HS-5 (cell line): ENCODE measurements at regions not wholly inside any gene's neighbourhood (a gene's known extent, or its start where the extent isn't known, plus 50 kb on each side); places are given as distances from the start of the nearest gene placed in this dataset.
A peak's percentile ranks its signal among the peaks of the same experiment; 100 is the strongest.
"Not testable (repeated sequence)": the region's sequence is repeated elsewhere in the genome, so short reads cannot be mapped to it uniquely, and the experiment has no call there.

Source experiments
- DNase-seq: peaks from one replicate; pipeline ENCODE4 v3.0.0-alpha.2; 2012; ENCODE audit warnings: low read depth

GRCh38 chr20:4435671-4436455 is 186.8 kb upstream of the ADRA1D start:
- DNase-seq = no peak

GRCh38 chr20:4435225-4435624 is 186.1 kb upstream of the ADRA1D start:
- DNase-seq = peak; percentile 33

GRCh38 chr20:4434681-4435080 is 185.6 kb upstream of the ADRA1D start:
- no peak for DNase-seq

GRCh38 chr20:4431446-4431845 is 182.4 kb upstream of the ADRA1D start:
- DNase-seq = no peak

GRCh38 chr20:4430826-4431225 is 181.7 kb upstream of the ADRA1D start:
- DNase-seq = not testable (repeated sequence)

- no peak for DNase-seq
Measured at GRCh38 chr20:4427940-4428586, 179.0 kb upstream of the ADRA1D start.

GRCh38 chr20:4418141-4418540 is 169.1 kb upstream of the ADRA1D start:
- no peak for DNase-seq

GRCh38 chr20:4415281-4415680 is 166.2 kb upstream of the ADRA1D start:
- DNase-seq = no peak

- no peak for DNase-seq
Measured at GRCh38 chr20:4413314-4414049, 164.4 kb upstream of the ADRA1D start.

GRCh38 chr20:4412216-4412615 is 163.1 kb upstream of the ADRA1D start:
- no peak for DNase-seq

- no peak for DNase-seq
Measured at GRCh38 chr20:4411744-4412143, 162.7 kb upstream of the ADRA1D start.

GRCh38 chr20:4406627-4407026 is 157.5 kb upstream of the ADRA1D start:
- no peak for DNase-seq

- DNase-seq = peak; percentile 18
Measured at GRCh38 chr20:4401601-4402000, 152.5 kb upstream of the ADRA1D start.

- DNase-seq = no peak
Measured at GRCh38 chr20:4384961-4385360, 135.9 kb upstream of the ADRA1D start.

- DNase-seq = no peak
Measured at GRCh38 chr20:4383961-4384360, 134.9 kb upstream of the ADRA1D start.

GRCh38 chr20:4375881-4376280 is 126.8 kb upstream of the ADRA1D start:
- no peak for DNase-seq

GRCh38 chr20:4373454-4373853 is 124.4 kb upstream of the ADRA1D start:
- DNase-seq = no peak

- DNase-seq = no peak
Measured at GRCh38 chr20:4371623-4372251, 122.7 kb upstream of the ADRA1D start.

- no peak for DNase-seq
Measured at GRCh38 chr20:4370851-4371250, 121.8 kb upstream of the ADRA1D start.

GRCh38 chr20:4369798-4370124 is 120.7 kb upstream of the ADRA1D start:
- DNase-seq = no peak

- no peak for DNase-seq
Measured at GRCh38 chr20:4369119-4369797, 120.2 kb upstream of the ADRA1D start.

GRCh38 chr20:4366076-4366475 is 117.0 kb upstream of the ADRA1D start:
- no peak for DNase-seq
